HS-27A (cell line): ENCODE measurements at regions not wholly inside any gene's neighbourhood (a gene's known extent, or its start where the extent isn't known, plus 50 kb on each side); places are given as distances from the start of the nearest gene placed in this dataset.

ENCODE experiments used
- DNase-seq: peaks from one replicate; pipeline ENCODE4 v3.0.0-alpha.2; 2012; ENCODE audit warnings: low read depth, missing footprints

DNA sequence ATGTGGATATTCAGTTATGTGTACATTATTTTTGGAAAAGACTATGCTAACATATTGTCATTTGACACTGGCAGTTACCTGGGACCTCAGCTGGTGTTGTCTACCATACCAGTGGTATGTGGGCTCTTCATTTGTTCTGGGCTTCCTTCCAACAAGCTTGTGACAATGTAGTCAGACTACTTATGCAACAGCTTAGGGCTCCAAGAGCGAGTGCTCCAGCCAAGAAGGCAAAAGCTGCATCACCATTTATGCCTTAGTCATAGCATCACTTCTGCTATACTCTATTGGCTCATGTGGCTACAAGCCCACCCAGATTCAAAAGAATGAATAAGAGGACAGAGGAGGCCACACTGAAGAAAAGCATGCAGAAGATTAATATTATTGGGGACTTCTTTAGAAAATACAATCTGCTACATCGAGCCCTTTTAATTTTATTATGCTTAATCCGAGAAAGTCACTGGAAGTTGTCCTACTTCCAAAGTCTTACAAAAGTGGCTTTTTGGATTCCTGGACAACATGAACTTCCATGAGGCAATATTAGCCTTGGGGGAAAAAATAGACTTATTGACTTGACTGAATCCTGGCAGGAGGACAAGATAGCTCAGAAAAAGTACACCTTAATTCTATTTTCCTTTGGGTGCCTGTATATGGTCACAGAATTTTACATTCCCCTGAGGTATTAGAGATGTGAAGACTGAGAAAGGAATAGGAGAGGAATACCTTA, 529.4 kb upstream of the HTR2A start:
- no peak for DNase-seq

DNA sequence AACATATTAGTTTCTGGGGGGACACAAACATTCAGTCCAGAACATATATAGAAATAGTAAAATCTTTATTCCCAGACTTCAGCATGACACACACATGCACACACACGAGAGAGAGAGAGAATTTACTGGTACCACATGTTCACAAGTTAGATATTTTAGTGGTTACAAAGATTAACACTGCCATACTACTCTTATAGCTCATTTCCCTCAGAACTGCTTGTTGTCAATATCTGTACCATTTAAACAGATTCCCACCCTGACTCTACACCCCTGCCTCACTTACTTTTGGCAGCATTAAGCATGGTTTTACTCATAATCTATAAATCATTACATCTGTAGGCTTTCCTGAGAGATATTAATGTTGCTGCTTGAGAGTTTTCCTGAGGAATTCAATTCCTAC, 524.7 kb upstream of the HTR2A start:
- DNase-seq = no peak

DNA sequence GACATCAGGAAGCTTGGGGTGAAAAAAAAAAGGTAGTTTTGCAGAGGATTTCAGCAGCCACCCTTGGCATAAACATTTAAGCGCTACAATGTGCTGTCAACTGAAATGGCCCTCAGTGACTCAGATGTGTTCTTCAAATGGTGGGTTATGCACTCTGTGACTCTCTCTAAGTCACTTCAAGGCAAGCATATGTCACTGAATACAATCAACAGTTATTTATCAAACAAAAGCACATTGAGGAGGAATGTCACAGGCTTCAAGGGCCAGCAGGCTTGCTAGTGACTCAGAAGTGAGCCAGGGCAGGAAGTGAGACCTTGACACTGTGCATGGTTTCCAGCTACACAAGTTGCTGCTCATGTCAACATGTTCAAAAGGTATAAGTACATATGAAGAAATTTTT, 523.7 kb upstream of the HTR2A start:
- DNase-seq = no peak

DNA sequence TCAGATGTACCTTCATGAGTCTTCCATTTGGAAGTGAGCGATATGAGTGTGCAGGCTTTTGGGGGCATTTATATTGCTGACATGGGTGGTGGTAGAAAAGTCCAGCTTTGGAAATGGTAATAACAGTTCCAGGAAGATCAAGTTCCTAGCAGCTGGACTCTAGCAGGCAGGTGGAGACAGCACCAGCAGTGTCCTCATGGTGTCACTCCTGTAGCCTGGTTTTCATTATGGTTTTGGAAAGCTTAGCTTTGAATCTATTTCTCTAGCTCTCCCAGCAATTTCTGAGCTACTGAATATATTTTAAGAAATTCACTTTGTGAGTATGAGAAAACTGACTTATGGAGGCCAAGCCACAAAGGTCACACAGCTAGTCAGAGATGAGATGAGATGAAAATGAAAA, 523.2 kb upstream of the HTR2A start:
- no peak for DNase-seq

DNA sequence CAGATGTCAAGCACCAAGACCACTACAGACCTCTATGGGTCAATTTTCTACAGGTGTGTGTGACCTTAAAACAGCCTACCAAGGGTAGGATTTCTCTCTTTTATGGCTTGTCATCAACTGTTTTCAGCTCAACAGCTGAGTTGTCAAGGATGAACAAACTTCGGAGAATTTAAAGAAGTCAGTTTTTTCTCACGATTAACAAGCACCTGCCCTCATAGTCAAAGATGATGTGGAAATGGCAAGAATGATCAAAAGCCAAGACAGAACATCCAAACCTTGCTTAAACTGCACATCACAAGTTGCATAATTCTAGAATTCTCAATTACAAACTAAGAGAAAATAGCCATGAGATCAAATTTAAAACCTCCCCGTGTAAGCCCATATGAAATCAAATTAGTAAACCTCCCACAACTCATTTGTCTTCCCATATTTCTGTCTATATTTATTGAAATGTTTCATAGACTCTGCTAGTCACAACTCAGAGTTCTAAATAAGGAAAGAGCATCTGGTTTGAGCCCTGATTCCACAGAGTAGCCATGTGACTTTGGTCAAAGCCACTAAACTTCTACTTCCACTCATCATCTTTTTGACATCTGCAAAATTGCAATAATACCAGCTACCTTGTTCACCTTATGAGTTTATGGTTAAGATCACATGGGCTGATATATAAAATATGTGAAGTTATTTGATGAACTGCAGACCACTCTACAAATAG, 521.5 kb upstream of the HTR2A start:
- DNase-seq = no peak

DNA sequence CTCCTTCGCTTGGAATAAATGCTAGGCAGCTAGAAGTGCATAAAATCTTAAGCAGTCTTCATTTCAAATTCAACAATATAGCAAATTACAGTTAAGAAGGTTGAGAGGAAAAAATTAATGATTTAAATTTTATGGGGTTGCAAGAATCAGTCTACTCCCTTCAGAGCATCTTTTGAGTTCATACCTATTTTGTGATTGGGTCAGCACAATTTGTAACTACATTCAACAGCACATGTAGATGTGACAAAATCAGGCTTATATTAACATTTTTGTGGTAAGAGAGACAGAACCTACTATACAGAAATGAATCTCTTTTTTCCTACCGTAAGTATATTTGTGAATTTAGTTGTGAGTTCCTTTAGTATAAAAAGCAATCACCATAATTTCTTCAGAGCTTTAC, 520.6 kb upstream of the HTR2A start:
- no peak for DNase-seq

DNA sequence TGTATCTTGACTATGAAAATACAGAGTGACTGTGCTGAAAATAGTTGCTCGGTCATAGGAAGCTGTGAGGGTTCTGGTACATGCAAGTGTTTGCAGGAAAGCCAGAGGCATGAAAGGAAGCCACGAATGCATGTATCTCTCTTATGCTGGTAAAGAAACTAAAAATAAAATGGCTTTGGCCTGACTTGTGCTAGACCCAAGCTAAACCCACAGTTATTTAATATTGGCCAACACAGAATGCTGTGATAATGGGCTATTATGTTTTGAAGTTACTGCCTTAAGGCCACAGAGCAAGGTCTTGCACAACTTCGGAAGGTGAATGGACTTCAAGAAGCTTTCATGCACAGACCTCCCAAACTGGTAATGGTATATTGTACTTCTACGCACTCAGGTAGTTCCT, 518.2 kb upstream of the HTR2A start:
- DNase-seq = no peak

DNA sequence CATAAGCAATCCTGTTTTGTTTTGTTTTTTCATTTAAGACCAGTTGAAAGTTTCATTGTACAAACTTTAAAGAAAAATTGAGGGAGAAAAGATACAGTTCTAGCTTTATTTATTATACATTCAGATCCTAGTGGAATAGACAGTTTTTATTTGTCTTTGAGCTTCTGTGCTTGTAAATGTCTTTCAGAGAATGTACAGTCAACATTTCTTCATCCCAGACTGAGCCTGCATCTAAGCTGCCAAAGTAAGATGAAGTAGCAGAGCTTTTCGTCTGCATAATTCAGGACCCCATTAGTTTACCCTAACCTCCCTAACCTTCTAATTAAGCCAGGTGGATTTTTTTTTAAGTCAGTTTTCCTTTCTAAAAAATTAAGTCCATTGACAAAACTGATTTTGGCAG, 516.7 kb upstream of the HTR2A start:
- DNase-seq = no peak

DNA sequence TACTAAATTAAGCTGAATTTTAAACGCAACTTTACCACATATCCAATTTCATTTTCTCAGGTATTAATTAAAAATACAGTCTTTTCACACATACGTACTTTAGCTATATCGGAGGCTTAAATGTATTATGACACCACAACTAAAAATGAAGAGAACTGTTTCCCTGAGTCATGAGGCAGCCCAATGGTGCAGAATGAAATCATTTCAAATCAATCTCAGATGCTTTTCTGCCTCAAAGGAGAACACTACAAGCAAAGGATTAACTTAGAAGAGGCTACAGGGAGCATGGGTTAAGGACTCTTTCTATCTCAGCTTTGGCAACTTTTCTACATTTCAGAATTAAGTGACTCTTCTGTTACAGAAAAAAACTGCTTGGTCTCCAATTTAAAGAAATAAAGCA, 516.3 kb upstream of the HTR2A start:
- no peak for DNase-seq

DNA sequence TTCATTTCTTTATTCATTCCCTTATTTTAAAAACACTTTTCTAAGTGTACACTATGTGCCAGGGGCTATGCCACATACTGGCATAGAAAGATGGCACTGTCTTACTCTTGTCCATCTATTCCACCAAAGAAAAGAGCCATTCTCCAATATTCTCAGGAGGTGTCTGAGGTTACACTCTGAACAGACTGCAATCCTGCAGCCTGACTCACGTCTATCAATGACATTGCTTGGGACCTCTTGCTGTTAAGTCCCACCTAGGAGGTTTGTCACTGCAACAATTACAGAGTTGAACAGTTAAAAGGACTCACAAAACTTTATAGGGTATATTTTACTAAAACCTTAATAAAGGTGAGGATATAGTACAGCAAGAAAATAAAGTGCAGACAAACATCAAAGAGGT, 512.9 kb upstream of the HTR2A start:
- DNase-seq = no peak

DNA sequence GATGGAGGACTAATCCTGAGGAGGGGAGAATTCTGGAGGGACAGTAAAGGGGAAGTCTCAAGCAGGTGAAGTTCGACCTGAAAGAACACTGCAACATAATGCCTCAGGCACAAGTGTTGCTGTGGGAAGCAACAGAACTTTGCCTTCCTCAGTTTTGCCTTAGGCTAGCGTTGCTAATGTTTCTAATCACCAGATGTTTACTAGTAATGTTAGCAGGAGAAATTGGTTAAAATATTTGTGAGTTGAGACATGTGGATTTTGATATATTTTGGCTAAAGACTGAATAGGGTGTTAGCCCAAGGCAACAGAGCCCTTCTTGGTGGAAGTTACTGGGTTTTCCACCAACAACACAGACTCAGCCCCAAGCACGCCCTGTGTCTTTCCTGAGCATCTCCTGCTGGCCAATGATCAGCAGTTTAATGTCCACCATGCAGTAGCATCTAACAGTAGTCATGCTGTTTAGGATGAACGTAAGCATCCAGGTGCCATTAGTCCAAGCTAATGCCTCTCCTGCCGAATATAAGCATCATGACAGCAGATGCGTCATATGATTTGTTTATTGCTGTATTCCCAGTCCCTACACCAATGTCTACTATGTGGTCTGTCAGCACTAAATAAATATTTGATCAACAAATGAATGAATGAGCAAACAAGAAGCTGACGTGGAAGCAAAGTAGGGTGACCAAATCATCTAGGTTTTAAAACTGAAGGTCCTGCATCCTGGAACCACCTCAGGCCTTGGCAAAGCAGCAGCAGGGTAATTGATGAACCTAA, 511.9 kb upstream of the HTR2A start:
- DNase-seq = no peak

DNA sequence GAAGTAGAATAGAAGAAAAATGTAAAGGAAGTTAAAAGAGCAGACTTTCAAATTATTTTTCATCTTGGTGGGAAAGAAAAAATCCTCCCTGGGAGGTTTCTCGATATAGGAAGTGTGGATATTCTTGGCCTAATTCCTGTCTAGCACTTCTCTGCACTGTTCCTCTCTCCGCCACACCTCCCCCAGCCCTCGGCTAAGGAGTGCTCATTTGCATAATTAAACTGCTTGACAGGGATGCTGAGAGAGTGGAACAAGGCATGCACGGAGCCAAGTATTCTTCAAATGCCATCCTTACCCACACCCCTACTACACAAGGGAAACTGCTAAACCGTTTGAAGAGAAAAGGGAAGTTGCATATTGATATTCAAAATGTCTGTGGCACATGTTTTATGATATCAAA, 511.0 kb upstream of the HTR2A start:
- no peak for DNase-seq

DNA sequence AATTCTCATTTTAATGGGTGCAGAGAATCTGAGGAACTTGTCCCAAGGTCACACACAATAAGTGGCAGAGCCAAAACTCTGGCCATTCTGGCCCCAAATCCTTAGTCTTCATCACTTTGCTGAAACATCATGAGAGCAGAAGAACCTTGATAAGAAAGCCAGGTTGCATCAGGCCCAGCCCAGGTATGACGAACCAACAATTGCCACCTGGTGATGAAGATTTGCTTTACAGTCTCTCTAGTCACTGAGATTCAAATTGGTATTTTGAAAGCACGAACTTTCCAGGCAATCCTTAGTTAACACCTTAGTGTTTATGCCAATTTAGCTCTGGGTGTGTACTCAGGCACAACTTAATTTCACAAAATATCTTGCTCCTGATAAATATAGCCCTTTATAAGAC, 502.7 kb upstream of the HTR2A start:
- no peak for DNase-seq

DNA sequence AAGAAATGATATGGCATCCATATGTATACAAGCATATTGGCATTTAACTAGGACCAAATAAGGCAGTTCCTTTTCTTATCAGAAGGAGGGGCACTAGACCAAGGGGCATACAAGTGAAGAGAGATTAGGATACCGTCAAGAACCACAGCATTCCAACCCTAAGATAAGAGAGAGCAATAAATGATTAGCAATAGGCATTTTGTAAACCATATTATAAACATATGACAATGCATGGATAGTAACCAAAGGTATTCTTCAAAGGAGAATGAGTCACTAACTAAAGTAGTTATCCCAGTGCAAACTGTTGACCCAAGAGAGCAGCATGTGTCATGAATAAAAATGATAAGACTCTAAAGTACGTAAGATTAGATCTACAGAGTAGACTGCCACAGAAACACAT, 500.9 kb upstream of the HTR2A start:
- DNase-seq = no peak

DNA sequence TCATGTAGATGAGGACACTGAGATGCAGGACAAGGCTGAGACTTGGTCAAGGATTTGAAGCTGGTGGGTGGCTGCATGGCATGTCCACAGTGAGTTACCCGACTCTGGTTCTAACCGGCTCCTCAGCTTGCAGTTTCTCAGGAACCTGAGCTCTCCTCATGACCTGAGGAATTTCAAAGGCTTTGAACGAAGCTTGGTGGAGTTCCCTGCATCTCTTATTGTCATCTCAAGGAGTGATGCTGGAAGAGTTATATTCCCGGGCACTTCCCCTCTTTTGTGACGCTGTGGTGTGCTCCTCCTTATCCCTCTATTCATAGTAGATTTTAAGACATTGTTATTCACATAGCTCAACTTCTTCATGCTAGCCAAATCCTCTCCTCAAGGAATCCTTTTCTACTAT, 500.1 kb upstream of the HTR2A start:
- DNase-seq = no peak

DNA sequence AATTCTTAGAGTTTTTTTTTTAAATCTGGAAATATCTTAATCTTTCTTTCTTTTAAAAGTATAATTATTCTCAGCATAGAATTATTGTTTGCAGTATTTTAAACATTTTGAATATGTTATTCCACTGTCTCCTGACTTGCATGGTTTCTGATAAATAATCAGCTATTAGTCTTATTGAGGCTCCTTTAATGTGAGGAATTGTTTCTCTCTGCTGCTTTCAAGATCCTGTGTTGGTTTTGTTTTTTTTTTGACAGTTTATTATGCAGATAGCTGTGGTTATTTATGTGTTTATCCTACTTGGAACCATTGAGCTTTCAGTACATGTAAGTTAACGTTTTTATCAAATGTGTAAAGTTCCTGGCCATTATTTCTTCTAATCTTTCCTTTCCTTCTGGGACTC, 477.9 kb upstream of the HTR2A start:
- DNase-seq = no peak

DNA sequence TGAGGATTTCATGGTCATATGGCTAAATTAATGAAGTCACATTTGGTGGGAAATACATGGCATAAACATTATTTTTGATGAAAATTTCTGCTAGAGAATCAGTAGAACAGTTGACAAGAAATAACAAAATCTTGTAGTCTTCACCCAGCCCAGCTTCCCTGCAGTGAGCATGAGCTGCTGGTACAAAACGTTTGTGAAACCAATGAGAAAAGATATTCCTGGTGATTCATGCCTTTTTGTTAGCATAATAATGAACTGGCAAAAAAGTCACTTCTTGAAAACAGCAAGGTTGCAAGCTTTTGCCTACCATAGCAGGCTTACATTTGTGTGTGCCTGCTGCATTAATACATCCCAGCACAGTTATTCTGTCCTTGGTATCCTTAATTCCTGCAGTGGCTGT, 475.9 kb upstream of the HTR2A start:
- no peak for DNase-seq

DNA sequence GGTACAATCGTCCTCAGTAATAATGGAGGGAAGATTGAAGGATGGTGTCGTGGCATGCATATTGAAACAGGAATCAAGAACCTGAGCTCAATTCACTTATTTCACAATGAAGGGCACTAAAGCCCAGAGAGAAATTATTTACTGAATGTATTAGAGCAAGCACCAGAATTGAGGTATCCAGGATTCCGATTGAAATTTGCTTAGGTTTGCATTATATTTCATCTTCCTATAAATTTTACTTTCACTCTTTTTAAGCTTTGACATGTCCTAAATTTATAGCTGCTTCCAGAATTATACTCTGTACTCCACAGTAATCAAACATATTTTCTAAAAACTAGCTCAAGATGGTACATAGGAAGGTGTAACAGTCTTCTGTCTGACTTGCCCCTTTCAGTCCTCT, 454.9 kb upstream of the HTR2A start:
- no peak for DNase-seq

DNA sequence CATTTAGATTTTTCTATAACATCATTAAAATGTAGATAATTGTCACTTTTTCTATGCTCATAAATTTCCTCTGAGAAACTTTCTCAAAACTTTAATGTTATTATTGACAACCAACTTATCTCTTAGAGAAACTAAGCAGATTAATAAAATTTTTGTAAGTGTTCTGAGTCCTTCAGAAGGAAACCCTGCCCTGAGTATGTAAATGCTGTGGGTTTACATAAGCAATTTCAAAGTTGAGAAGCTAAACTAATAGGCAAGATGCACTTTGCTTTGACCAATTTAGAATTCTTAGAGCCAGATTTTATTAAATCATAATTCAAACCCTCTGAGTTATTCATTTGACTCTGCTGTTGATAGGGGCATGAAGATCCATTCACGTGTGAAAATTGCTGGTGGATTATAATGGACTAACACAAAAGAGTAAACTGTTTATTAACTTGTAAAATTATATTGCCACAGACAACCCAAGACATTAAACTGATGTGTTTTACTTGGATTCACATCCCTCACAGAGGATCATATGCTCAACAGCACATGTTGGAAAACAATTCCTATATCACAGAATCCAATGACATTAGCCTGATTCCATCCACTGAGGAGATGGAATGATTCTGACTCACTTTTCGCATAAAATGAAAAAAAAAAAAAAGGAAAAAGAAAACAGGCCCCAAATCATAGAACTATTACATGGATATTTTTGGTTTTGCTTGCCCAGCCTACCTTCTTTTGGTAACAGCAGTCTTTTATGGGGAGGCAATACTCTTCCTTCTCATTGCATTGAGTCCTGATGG, 453.7 kb upstream of the HTR2A start:
- no peak for DNase-seq

DNA sequence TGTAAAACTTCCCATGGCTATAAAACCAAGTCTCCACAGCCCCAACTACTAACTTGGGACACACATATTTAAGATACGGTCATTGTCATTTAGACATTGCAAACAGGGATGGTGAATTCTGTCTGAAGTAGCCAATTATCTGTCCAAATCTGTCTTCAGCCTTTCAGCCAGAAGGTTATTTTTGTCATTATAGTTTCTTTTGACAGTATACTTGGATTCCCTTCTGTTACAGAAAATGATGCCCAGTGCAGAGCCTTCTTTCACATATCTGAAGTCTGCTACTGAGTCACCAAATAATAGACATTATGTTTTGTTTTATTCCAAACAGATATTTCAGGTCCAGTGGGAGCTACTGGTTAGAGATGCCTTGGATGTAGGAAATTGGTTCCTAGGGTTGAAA, 452.4 kb upstream of the HTR2A start:
- no peak for DNase-seq

DNA sequence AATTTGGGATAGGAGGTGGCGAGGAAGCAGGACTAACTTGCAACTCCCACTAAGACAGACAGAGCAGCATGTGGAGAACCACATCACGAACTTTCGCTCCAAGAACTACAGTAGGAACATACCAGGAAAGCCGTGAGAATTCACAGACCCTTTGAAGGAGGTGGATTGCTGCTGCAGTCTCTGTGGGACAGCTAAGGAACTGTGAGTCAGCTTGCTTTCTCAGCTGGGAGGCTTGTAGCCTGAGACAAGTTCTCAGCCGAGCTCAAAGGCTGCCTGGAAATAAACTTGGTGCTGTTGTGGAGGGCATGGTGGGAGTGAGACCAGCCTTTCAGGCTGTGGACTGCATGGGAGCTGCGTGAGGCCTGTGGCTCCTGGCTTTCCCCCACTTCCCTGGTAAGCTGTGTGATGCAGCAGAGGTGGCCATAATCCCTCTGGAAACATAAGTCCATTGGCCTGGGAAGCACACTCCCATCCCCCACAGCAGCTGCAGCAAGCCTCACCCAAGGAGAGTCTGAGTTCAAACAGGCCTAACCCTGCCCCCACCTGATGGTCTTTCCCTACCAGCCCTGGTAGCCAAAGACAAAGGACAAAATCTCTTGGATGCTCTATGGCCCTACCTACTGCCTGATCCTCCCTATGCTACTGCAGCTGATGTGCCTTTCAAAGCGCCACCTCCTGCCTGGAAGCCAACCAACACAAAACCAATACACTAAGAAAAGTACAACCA, 441.1 kb upstream of the HTR2A start:
- DNase-seq = no peak

DNA sequence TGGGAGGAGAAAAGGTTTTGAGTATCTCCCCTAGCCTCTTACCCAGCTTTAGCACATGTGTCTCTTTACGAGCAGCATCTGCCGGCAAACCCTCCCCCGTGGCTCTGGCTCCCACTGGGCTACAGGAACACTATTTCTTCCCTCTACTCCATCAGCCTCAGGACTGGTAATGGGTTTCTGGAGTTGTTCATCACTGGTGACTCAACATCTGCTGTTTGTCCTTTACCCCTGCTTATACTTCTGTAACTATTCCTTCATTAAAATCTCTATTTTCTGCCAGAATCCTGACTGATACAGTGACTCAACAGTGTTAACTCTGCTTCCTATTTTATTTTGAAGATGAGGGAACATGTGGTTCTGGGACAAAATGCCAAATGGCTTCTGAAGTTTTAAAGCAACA, 437.3 kb upstream of the HTR2A start:
- no peak for DNase-seq
